ENCODE measurements at regions not wholly inside any gene's neighbourhood (a gene's known extent, or its start where the extent isn't known, plus 50 kb on each side); places are given as distances from the start of the nearest gene placed in this dataset.

DNA sequence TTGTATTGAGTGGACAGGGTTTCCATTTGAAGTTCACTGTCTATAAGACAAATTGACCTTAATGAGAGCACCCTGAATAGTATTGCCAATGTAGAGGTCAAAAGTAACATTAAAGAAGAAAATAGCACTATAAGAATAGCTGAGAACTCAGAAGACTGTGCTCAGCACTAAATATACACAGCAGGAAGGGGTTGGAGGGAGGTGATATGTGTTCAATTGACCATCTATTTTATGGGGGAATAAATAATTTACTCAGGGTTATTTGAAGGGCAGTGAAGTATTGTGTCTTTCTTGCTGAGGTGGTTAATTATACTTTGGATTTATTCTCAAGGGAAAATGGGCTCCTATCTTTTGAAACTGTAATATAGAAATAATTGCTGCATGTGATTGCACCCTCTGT is 1380.5 kb upstream of the SPRY2 start:
- TF ChIP-seq, protein P1, sequence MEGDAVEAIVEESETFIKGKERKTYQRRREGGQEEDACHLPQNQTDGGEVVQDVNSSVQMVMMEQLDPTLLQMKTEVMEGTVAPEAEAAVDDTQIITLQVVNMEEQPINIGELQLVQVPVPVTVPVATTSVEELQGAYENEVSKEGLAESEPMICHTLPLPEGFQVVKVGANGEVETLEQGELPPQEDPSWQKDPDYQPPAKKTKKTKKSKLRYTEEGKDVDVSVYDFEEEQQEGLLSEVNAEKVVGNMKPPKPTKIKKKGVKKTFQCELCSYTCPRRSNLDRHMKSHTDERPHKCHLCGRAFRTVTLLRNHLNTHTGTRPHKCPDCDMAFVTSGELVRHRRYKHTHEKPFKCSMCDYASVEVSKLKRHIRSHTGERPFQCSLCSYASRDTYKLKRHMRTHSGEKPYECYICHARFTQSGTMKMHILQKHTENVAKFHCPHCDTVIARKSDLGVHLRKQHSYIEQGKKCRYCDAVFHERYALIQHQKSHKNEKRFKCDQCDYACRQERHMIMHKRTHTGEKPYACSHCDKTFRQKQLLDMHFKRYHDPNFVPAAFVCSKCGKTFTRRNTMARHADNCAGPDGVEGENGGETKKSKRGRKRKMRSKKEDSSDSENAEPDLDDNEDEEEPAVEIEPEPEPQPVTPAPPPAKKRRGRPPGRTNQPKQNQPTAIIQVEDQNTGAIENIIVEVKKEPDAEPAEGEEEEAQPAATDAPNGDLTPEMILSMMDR (IDR thresholded peaks at IDR 0.05), result no peak
- TF ChIP-seq POLR2A (IDR thresholded peaks at IDR 0.05), result no peak
